Right lobe of liver (tissue), 6 donors: ENCODE measurements at regions not wholly inside any gene's neighbourhood (a gene's known extent, or its start where the extent isn't known, plus 50 kb on each side); places are given as distances from the start of the nearest gene placed in this dataset.

Experiments used
- ATAC-seq, 4 donors: fragments of 200-7000 bp; cut with Tn5 transposase; one replicate each; pipeline ENCODE4 v1.9.1; 2020; ENCODE audit warnings: mild to moderate bottlenecking in 4 of 4, moderate library complexity in 4 of 4
- DNase-seq, 3 donors: peaks; one replicate each; pipeline ENCODE4 v3.0.0-alpha.2; 2020
- H3K27ac ChIP-seq, 3 donors: fragments of 200-600 bp; one replicate each; pipeline ENCODE4 v1.8.0; 2022
- H3K27me3 ChIP-seq, 2 donors: fragments of 200-600 bp; one replicate each; pipeline ENCODE4 v1.8.0; 2022
- H3K36me3 ChIP-seq, 4 donors: fragments of 200-600 bp; sonication (generic) in 1 of 4; one replicate each; pipeline versions ENCODE4 v1.5.1 to v1.8.0; 2017 to 2022; ENCODE audit warnings: control low read depth in 1 of 4
- H3K4me1 ChIP-seq, 4 donors: fragments of 200-600 bp; sonication (generic) in 1 of 4; one replicate each; pipeline versions ENCODE4 v1.5.1 to v1.8.0; 2017 to 2022; ENCODE audit warnings: control low read depth in 1 of 4
- H3K4me3 ChIP-seq, 3 donors: fragments of 200-600 bp; one replicate each; pipeline ENCODE4 v1.8.0; 2022
- H3K9me3 ChIP-seq, 4 donors: fragments of 200-600 bp; sonication (generic) in 1 of 4; one replicate each; pipeline versions ENCODE4 v1.5.1 to v1.8.0; 2017 to 2022; ENCODE audit warnings: control low read depth in 1 of 4
- POLR2A ChIP-seq: fragments of 450-650 bp; IDR thresholded peaks from one replicate; pipeline ENCODE4 v1.6.1; 2017; ENCODE audit warnings: antibody characterized with exemption, mild to moderate bottlenecking
- WGBS: methylation state at CpG from one replicate; pipeline ENCODE4 v1.1.6; 2018; ENCODE audit warnings: low coverage, low lambda C conversion rate; ENCODE audit not compliant: insufficient coverage; ENCODE audit errors: missing lambda C conversion rate; 5-methylcytosine and 5-hydroxymethylcytosine counted together
- intact Hi-C, 2 donors: fragments of 100-400 bp; cut with DNase I; formaldehyde crosslinking; loops; one replicate each; pipeline versions ENCODE4 v1.11.2 to v1.14.1; 2022
- TF ChIP-seq, protein P1 (sequence below), 4 donors: fragments of 200-600 bp in 3 of 4; fragments of 450-650 bp in 1 of 4; IDR thresholded peaks; one replicate each; pipeline versions ENCODE4 v1.5.1 to v1.8.0; 2016 to 2022; ENCODE audit warnings: antibody characterized with exemption in 4 of 4, mild to moderate bottlenecking in 2 of 4
- donor health status: DM: no; HTN: yes; CAD: no.
- donor health status: DM: no; HTN: no; CAD: no.
- donor health status: DM: no; HTN: no; CAD: no.
- donor health status: DM: no; HTN: yes; CAD: no.
- donor health status: DM: no; HTN: yes; CAD: no.

DNA sequence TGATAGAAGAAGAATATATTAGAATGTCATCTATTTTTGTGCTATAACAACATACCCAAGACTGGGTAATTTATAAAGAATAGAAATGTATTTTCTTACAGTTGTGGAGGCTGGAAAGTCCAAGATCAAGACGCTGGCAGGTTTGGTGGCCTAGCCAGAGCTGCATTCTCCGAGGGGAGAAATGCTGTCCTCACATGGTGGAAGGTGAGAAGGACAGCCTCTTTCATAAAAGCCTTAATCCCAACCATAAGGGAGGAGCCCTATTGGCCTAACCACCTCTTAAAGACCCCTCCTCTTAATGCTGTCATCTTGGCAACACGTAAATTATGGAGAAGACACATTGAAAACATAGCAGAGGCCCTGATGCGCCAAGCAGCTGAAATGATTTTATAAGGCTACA, 60.1 kb upstream of the KAZN start:
- ATAC-seq (no peak), DNase-seq (no peak)
- H3K9me3 ChIP-seq, result no peaks in the 10 kb centered on the region
- no peak overlapping the region for H3K27ac ChIP-seq
- intact Hi-C loops, result no loop called here
- H3K27me3 ChIP-seq, result no peaks in the 10 kb centered on the region
- H3K4me1 ChIP-seq, result peaks cover 0 to 7% (median 0%) of the 10 kb centered on the region in 4 donors
- TF ChIP-seq POLR2A, result no peak
- TF ChIP-seq, protein P1, sequence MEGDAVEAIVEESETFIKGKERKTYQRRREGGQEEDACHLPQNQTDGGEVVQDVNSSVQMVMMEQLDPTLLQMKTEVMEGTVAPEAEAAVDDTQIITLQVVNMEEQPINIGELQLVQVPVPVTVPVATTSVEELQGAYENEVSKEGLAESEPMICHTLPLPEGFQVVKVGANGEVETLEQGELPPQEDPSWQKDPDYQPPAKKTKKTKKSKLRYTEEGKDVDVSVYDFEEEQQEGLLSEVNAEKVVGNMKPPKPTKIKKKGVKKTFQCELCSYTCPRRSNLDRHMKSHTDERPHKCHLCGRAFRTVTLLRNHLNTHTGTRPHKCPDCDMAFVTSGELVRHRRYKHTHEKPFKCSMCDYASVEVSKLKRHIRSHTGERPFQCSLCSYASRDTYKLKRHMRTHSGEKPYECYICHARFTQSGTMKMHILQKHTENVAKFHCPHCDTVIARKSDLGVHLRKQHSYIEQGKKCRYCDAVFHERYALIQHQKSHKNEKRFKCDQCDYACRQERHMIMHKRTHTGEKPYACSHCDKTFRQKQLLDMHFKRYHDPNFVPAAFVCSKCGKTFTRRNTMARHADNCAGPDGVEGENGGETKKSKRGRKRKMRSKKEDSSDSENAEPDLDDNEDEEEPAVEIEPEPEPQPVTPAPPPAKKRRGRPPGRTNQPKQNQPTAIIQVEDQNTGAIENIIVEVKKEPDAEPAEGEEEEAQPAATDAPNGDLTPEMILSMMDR (IDR thresholded peaks at IDR 0.05), result peak in 1 of 4 donors; percentile 19
- H3K36me3 ChIP-seq, result no peaks in the 10 kb centered on the region
- 66% methylated on average over 4 of the region's 4 CpGs for WGBS
- H3K4me3 ChIP-seq, result no peak overlapping the region

DNA sequence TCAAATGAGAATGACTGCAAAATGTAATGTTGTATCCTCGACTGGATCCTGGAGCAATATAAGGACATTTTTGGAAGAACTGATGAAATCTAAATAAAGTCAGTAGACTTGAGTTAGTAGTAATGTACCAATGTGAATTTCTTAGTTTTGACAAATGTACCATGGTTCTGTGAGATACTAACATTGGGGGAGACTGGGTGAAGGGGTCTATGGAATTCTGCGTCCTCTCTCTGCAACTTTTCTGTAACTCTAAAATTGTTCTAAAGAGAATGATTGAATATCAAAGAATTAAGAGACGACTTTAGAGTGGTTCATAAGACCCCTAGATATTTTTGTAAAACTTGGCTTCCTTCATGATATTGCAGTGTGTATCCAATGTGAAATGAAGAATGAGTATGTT, 59.2 kb upstream of the KAZN start:
- DNase-seq (no peak), ATAC-seq (no peak)
- H3K9me3 ChIP-seq, result no peaks in the 10 kb centered on the region
- no peak overlapping the region for H3K4me3 ChIP-seq
- no peak for TF ChIP-seq POLR2A
- TF ChIP-seq, protein P1 (IDR thresholded peaks at IDR 0.05), result no peak
- H3K27ac ChIP-seq, result no peak overlapping the region
- no peaks in the 10 kb centered on the region for H3K27me3 ChIP-seq
- WGBS, result 72% methylated on average over 3 of the region's 3 CpGs
- intact Hi-C loops, result no loop called here
- peaks cover 0 to 7% (median 0%) of the 10 kb centered on the region in 4 donors for H3K4me1 ChIP-seq
- no peaks in the 10 kb centered on the region for H3K36me3 ChIP-seq

GRCh38 chr1:14539953-14540563, 58.4 kb upstream of the KAZN start:
- Histone ChIP-seq H3K27ac (no peak overlapping the region), H3K9me3 (no peaks in the 10 kb centered on the region), H3K36me3 (no peaks in the 10 kb centered on the region), H3K4me1 (peaks cover 0 to 7% (median 0%) of the 10 kb centered on the region in 4 donors), H3K27me3 (no peaks in the 10 kb centered on the region), H3K4me3 (no peak overlapping the region)
- no peak for TF ChIP-seq POLR2A
- TF ChIP-seq, protein P1 (IDR thresholded peaks at IDR 0.05), result no peak
- ATAC-seq (no peak), DNase-seq (no peak)
- intact Hi-C loops, result no loop called here
- 50% methylated on average over 7 of the region's 9 CpGs for WGBS

DNA sequence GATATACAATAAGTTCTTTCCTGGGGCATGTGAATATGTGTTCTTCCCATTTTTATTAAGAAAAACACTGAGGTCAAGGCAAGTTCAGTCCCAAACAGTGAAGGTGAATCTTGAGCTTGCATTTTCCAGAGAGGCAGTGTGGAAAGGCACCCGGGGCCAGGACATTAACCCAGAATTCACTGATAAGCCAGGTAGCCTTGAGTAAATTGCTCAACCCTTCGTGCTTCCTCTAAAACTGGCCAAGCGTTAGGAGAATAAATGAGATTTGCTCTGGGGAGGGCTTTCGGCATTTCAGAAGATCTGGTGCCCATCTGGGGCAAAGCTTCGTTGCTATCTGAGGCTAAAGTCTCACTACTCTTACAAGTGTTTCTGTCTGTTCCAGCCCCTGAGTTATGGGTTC, 57.1 kb upstream of the KAZN start:
- Histone ChIP-seq H3K4me1 (no peaks in the 10 kb centered on the region), H3K36me3 (no peaks in the 10 kb centered on the region), H3K27ac (no peak overlapping the region), H3K27me3 (no peaks in the 10 kb centered on the region), H3K9me3 (no peaks in the 10 kb centered on the region), H3K4me3 (no peak overlapping the region)
- no peak for DNase-seq
- TF ChIP-seq POLR2A, result no peak
- TF ChIP-seq, protein P1 (IDR thresholded peaks at IDR 0.05), result no peak
- ATAC-seq, result no peak
- intact Hi-C loops, result no loop called here
- WGBS, result 41% methylated on average over 4 of the region's 5 CpGs
